H1 (cell line): ENCODE measurements at regions not wholly inside any gene's neighbourhood (a gene's known extent, or its start where the extent isn't known, plus 50 kb on each side); places are given as distances from the start of the nearest gene placed in this dataset.

Experiments
- CTCF ChIA-PET: fragments of 300-600 bp; sonication (Branson Sonifier 250); formaldehyde crosslinking; loops from one replicate; lab custom pipeline; 2021; ENCODE audit not compliant: partially characterized antibody; lab: Charles Lee
- POLR2A ChIA-PET: fragments of 300-600 bp; sonication (Branson Sonifier 250); formaldehyde crosslinking; loops from one replicate; lab custom pipeline; 2021; ENCODE audit warnings: inconsistent platforms; ENCODE audit not compliant: partially characterized antibody; lab: Charles Lee
- DNase-seq, 2 experiments: peaks; one replicate each; pipeline versions ENCODE4 v3.0.0 to v3.0.0-alpha.2; 2010 to 2022; ENCODE audit warnings: low spot score in 2 of 2, low read depth in 1 of 2, mixed read lengths in 1 of 2
- FAIRE-seq: peaks from 2 replicates; lab custom pipeline; 2011; peaks lifted over from hg19 to GRCh38; lab: Jason Lieb, UNC
- H2AFZ ChIP-seq: 2 replicates; pipeline ENCODE4 v1.8.1; 2012; ENCODE audit warnings: low read length, inconsistent platforms
- H2AK5ac ChIP-seq: 2 replicates; pipeline ENCODE4 v1.6.1; 2013; ENCODE audit warnings: low read depth, low read length
- H2BK120ac ChIP-seq: replicated peaks from 2 replicates; pipeline ENCODE3; 2013; ENCODE audit warnings: low read depth, low read length, inconsistent platforms
- H2BK12ac ChIP-seq: 2 replicates; pipeline ENCODE4 v1.6.1; 2013; ENCODE audit warnings: low read depth, low read length
- H2BK15ac ChIP-seq: 2 replicates; pipeline ENCODE4 v1.6.1; 2013; ENCODE audit warnings: low read length
- H2BK20ac ChIP-seq: 2 replicates; pipeline ENCODE4 v1.6.1; 2013; ENCODE audit warnings: low read length
- H2BK5ac ChIP-seq: 2 replicates; pipeline ENCODE4 v1.6.1; 2013; ENCODE audit warnings: low read depth, low read length
- H3K14ac ChIP-seq: 2 replicates; pipeline ENCODE4 v1.6.1; 2013; ENCODE audit warnings: inconsistent platforms; ENCODE audit not compliant: insufficient read length
- H3K18ac ChIP-seq: 2 replicates; pipeline ENCODE4 v1.6.1; 2013; ENCODE audit warnings: low read length; ENCODE audit errors: extremely low read depth
- H3K23ac ChIP-seq: 2 replicates; pipeline ENCODE4 v1.6.1; 2013; ENCODE audit warnings: inconsistent platforms; ENCODE audit not compliant: insufficient read length
- H3K23me2 ChIP-seq: 2 replicates; pipeline ENCODE4 v1.6.1; 2013; ENCODE audit warnings: low read depth, low read length
- H3K27ac ChIP-seq: 2 replicates; pipeline ENCODE4 v1.6.1; 2011; ENCODE audit warnings: low read depth, low read length, inconsistent platforms
- H3K27me3 ChIP-seq, 4 experiments: replicated peaks in 1 of 4; 1 replicate in 1 of 4; 2 replicates in 3 of 4; pipeline versions ENCODE4 v1.6.1 to v1.8.1; 2011 to 2013; ENCODE audit warnings: low read length in 3 of 4, mild to moderate bottlenecking in 3 of 4, inconsistent platforms in 2 of 4, mixed read lengths in 2 of 4, moderate library complexity in 1 of 4; ENCODE audit not compliant: control insufficient read depth in 3 of 4, insufficient read depth in 3 of 4; ENCODE audit errors: extremely low read depth in 1 of 4
- H3K36me3 ChIP-seq, 4 experiments: 2 replicates each; pipeline versions ENCODE4 v1.6.1 to v1.8.1; 2011 to 2013; ENCODE audit warnings: mild to moderate bottlenecking in 4 of 4, low read length in 3 of 4, moderate library complexity in 2 of 4, control low read depth in 1 of 4, inconsistent platforms in 1 of 4; ENCODE audit not compliant: insufficient read depth in 4 of 4, control insufficient read depth in 2 of 4
- H3K4ac ChIP-seq: replicated peaks from 2 replicates; pipeline ENCODE3; 2013; ENCODE audit warnings: low read length, low read depth, mixed read lengths, inconsistent platforms; ENCODE audit not compliant: insufficient read length
- H3K4me1 ChIP-seq, 4 experiments: replicated peaks in 1 of 4; 1 replicate in 1 of 4; 2 replicates in 3 of 4; pipeline versions ENCODE4 v1.6.1 to v1.8.1; 2011 to 2013; ENCODE audit warnings: low read length in 3 of 4, inconsistent platforms in 2 of 4, mixed read lengths in 1 of 4; ENCODE audit not compliant: insufficient read depth in 4 of 4, control insufficient read depth in 3 of 4
- H3K4me2 ChIP-seq, 2 experiments: 2 replicates each; pipeline versions ENCODE4 v1.6.1 to v1.8.1; 2011 to 2013; ENCODE audit warnings: low read depth in 2 of 2, low read length in 2 of 2, control low read depth in 1 of 2, inconsistent platforms in 1 of 2, mild to moderate bottlenecking in 1 of 2; ENCODE audit not compliant: insufficient read depth in 1 of 2
- H3K4me3 ChIP-seq, 4 experiments: fragments of 200-600, 300-600 bp in 1 of 4; sonication (generic), shearing (Covaris generic), sonication (Bioruptor Twin) in 1 of 4; 2 replicates each; pipeline versions ENCODE4 v1.5.1 to v1.8.1; 2011 to 2016; ENCODE audit warnings: low read length in 4 of 4, low read depth in 3 of 4, control low read depth in 2 of 4, inconsistent platforms in 2 of 4, mild to moderate bottlenecking in 2 of 4, mixed read lengths in 1 of 4, moderate library complexity in 1 of 4; ENCODE audit not compliant: insufficient read depth in 2 of 4; ENCODE audit errors: extremely low read depth in 1 of 4
- H3K56ac ChIP-seq: replicated peaks from 2 replicates; pipeline ENCODE3; 2013; ENCODE audit warnings: low read depth, mild to moderate bottlenecking, mixed read lengths, low read length, inconsistent platforms; ENCODE audit not compliant: insufficient read length
- H3K79me1 ChIP-seq: 2 replicates; pipeline ENCODE4 v1.6.1; 2013; ENCODE audit warnings: low read depth, low read length, control low read depth
- H3K79me2 ChIP-seq, 2 experiments: 2 replicates each; pipeline versions ENCODE4 v1.6.1 to v1.8.1; 2012 to 2013; ENCODE audit warnings: low read length in 2 of 2, mild to moderate bottlenecking in 2 of 2, inconsistent platforms in 1 of 2; ENCODE audit not compliant: insufficient read depth in 2 of 2, control insufficient read depth in 1 of 2
- H3K9ac ChIP-seq, 4 experiments: replicated peaks in 1 of 4; 1 replicate in 1 of 4; 2 replicates in 3 of 4; pipeline versions ENCODE4 v1.6.1 to v1.8.1; 2011 to 2013; ENCODE audit warnings: low read depth in 3 of 4, low read length in 3 of 4, control low read depth in 2 of 4, mild to moderate bottlenecking in 2 of 4, moderate library complexity in 2 of 4, inconsistent platforms in 1 of 4; ENCODE audit errors: extremely low read depth in 1 of 4
- H3K9me3 ChIP-seq, 2 experiments: 2 replicates each; pipeline versions ENCODE4 v1.6.1 to v1.8.1; 2012 to 2013; ENCODE audit warnings: mild to moderate bottlenecking in 2 of 2, moderate library complexity in 2 of 2, control low read depth in 1 of 2, inconsistent platforms in 1 of 2, low read depth in 1 of 2, low read length in 1 of 2, mixed read lengths in 1 of 2; ENCODE audit not compliant: insufficient read depth in 2 of 2
- H4K20me1 ChIP-seq, 2 experiments: replicated peaks in 1 of 2; 2 replicates each; pipeline versions ENCODE3 to v1.8.1; 2011 to 2013; ENCODE audit warnings: inconsistent platforms in 2 of 2, low read length in 2 of 2, mild to moderate bottlenecking in 1 of 2; ENCODE audit not compliant: insufficient read depth in 2 of 2, control insufficient read depth in 1 of 2
- H4K5ac ChIP-seq: 2 replicates; pipeline ENCODE4 v1.6.1; 2013; ENCODE audit warnings: low read length, low read depth, mixed read lengths, inconsistent platforms; ENCODE audit not compliant: insufficient read length
- H4K8ac ChIP-seq: 2 replicates; pipeline ENCODE4 v1.8.0; 2013; ENCODE audit warnings: mild to moderate bottlenecking, moderate library complexity, low read length, inconsistent platforms; ENCODE audit not compliant: insufficient read depth; ENCODE audit errors: extremely low read depth
- H4K91ac ChIP-seq: replicated peaks from 2 replicates; pipeline ENCODE3; 2013; ENCODE audit warnings: low read length, mixed read lengths, inconsistent platforms; ENCODE audit not compliant: insufficient read length
- CTCF ChIP-seq, 3 experiments: IDR thresholded peaks; 1 replicate in 2 of 3; 2 replicates in 1 of 3; pipeline versions ENCODE4 v1.5.1 to v1.6.1; 2011; ENCODE audit warnings: low read length in 3 of 3, mild to moderate bottlenecking in 3 of 3, inconsistent platforms in 2 of 3, low read depth in 1 of 3, moderate library complexity in 1 of 3; ENCODE audit not compliant: insufficient read depth in 1 of 3; ENCODE audit errors: control extremely low read depth in 1 of 3
- KDM4A ChIP-seq: IDR thresholded peaks from one replicate; pipeline ENCODE4 v1.7.1; 2012; ENCODE audit warnings: low read depth, mild to moderate bottlenecking, moderate library complexity, low read length, inconsistent platforms; ENCODE audit not compliant: severe bottlenecking
- NRF1 ChIP-seq: IDR thresholded peaks from 2 replicates; pipeline ENCODE4 v1.6.1; 2011; ENCODE audit warnings: mild to moderate bottlenecking, low read depth, low read length, improper control_type of control experiment
- RAD21 ChIP-seq, 2 experiments: IDR thresholded peaks in 1 of 2; conservative IDR thresholded peaks in 1 of 2; 2 replicates each; pipeline ENCODE4 v1.6.1; 2011; ENCODE audit warnings: low read depth in 2 of 2, low read length in 2 of 2, improper control_type of control experiment in 1 of 2, inconsistent platforms in 1 of 2, mild to moderate bottlenecking in 1 of 2, moderate library complexity in 1 of 2
- USF2 ChIP-seq: IDR thresholded peaks from 2 replicates; pipeline ENCODE4 v1.6.1; 2011; ENCODE audit warnings: low read length, improper control_type of control experiment
- WGBS, 2 experiments: shearing (Covaris generic) in 1 of 2; methylation state at CpG; one replicate each; pipeline versions ENCODE4 v1.1.6 to v1.1.7; 2013 to 2015; ENCODE audit warnings: low lambda C conversion rate in 2 of 2, mixed read lengths in 2 of 2, inconsistent platforms in 1 of 2, low coverage in 1 of 2, missing lambda C conversion rate in 1 of 2; ENCODE audit not compliant: insufficient replicate concordance in 2 of 2, insufficient coverage in 1 of 2, insufficient read length in 1 of 2; ENCODE audit errors: extremely low coverage in 1 of 2, missing lambda C conversion rate in 1 of 2; 5-methylcytosine and 5-hydroxymethylcytosine counted together

GRCh38 chrX:46376246-46376885 lies 168.9 kb downstream of the ZNF674 start:
- CTCF ChIA-PET = interaction anchor here (0.6 to 1.7 kb wide), 14 partner anchors 13 to 617 kb away, joined by 3 to 8 read pairs (median 4); no protein-coding TSS in a partner anchor
- no peak for DNase-seq

More at GRCh38 chrX:46376246-46376885, 168.9 kb downstream of the ZNF674 start:
- Histone ChIP-seq H3K56ac (no peak overlapping the region), H2BK5ac (no peak overlapping the region), H3K18ac (no peak overlapping the region; the same call in 1 of the 2 replicates), H4K20me1 (no peaks in the 10 kb centered on the region), H3K4me1 (peaks cover 0 to 2% (median under 1%) of the 10 kb centered on the region in 4 experiments; a peak in 4 of 7 replicates), H3K27ac (no peak overlapping the region), H3K79me2 (no peaks in the 10 kb centered on the region), H3K27me3 (no peaks in the 10 kb centered on the region), H3K4me3 (no peak overlapping the region), H2AFZ (no peak overlapping the region), H3K14ac (no peak overlapping the region), H2BK12ac (peak overlapping the region; percentile 92), H2BK15ac (no peak overlapping the region), H3K9me3 (no peaks in the 10 kb centered on the region), H3K23me2 (no peaks in the 10 kb centered on the region), H2BK20ac (no peak overlapping the region), H3K36me3 (no peaks in the 10 kb centered on the region), H4K8ac (no peak overlapping the region), H3K23ac (no peak overlapping the region), H2AK5ac (no peak overlapping the region), H4K91ac (no peak overlapping the region), H4K5ac (no peak overlapping the region), H3K4ac (no peak overlapping the region), H3K9ac (no peak overlapping the region), H3K4me2 (peak overlapping the region in 1 of 2 experiments; percentile 13; a peak in 1 of 4 replicates), H2BK120ac (peak overlapping the region; percentile 6), H3K79me1 (no peaks in the 10 kb centered on the region)
- TF ChIP-seq KDM4A (no peak), RAD21 (IDR thresholded peaks at IDR 0.05 in 1 of 2, conservative IDR thresholded peaks at IDR 0.05 in 1 of 2; ENCODE audit: low read depth in 2 of 2, low read length in 2 of 2) (peak; percentile 81 to 87), CTCF (IDR thresholded peaks at IDR 0.05; ENCODE audit: control extremely low read depth in 1 of 3, insufficient read depth in 1 of 3, low read depth in 1 of 3, low read length in 3 of 3) (peak in 2 of 3 experiments; percentile 50 to 56; a peak in 3 of 4 replicates), NRF1 (no peak), USF2 (no peak)
- peak; percentile 39 for FAIRE-seq
- WGBS, 2 experiments = 18% methylated on average over 4 of the region's 4 CpGs; no CpG with 5 or more reads in 1 of the 2 experiments
- POLR2A ChIA-PET = interaction anchor here (1.4 kb wide), 1 partner anchor 10 kb away, joined by 4 read pairs; no protein-coding TSS in a partner anchor
